Type B pancreatic cell (in vitro differentiated cells): ENCODE measurements at regions not wholly inside any gene's neighbourhood (a gene's known extent, or its start where the extent isn't known, plus 50 kb on each side); places are given as distances from the start of the nearest gene placed in this dataset.

ENCODE experiments used
- DNase-seq: peaks from one replicate; pipeline ENCODE4 v3.0.0; 2021; ENCODE audit warnings: mixed read lengths; ENCODE audit not compliant: unreplicated experiment; ENCODE audit errors: extremely low spot score
- H3K27ac Mint-ChIP-seq: 2 replicates; pipeline ENCODE4 v1.8.0; 2021; ENCODE audit warnings: mild to moderate bottlenecking, mixed read lengths
- H3K27me3 Mint-ChIP-seq: 2 replicates; pipeline ENCODE4 v1.8.0; 2021; ENCODE audit warnings: mixed read lengths
- H3K36me3 Mint-ChIP-seq: 2 replicates; pipeline ENCODE4 v1.8.0; 2021; ENCODE audit warnings: mixed read lengths
- H3K4me1 Mint-ChIP-seq: one replicate; pipeline ENCODE4 v1.8.0; 2021; ENCODE audit warnings: mixed read lengths; ENCODE audit not compliant: unreplicated experiment
- H3K4me3 Mint-ChIP-seq: 2 replicates; pipeline ENCODE4 v1.8.0; 2021; ENCODE audit warnings: mild to moderate bottlenecking, mixed read lengths
- H3K9me3 Mint-ChIP-seq: 2 replicates; pipeline ENCODE4 v1.8.0; 2021; ENCODE audit warnings: mixed read lengths
- TF ChIP-seq, protein P1 (sequence below): fragments of 200-600 bp; sonication (generic); conservative IDR thresholded peaks from 2 replicates; pipeline ENCODE4 v1.5.0; 2021; ENCODE audit warnings: antibody characterized with exemption, mild to moderate bottlenecking

DNA sequence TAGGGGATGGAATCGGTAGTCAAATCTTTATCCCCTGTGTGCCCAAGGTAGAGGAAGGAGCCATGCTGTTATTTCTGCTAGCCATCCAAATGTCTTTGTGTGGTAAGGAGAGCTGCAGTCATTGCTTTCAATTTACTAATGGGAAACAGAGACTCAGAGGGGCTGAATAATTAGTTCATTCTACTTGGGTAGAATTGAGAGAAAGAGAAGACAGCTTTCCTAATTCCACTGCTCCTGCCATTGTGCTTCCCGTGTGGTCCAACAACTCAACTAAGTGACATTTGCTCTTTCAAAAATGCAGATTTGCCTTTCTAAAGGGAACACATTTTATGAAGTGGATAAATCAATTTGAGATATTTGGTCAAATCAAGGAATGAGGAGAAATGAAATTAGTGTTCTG is 136.1 kb downstream of the AQP4 start:
- Mint-ChIP-seq H3K9me3 (no peaks in the 10 kb centered on the region), H3K27me3 (no peaks in the 10 kb centered on the region), H3K27ac (no peak overlapping the region), H3K4me3 (no peak overlapping the region), H3K4me1 (peaks cover 6% of the 10 kb centered on the region), H3K36me3 (no peaks in the 10 kb centered on the region)
- TF ChIP-seq, protein P1, sequence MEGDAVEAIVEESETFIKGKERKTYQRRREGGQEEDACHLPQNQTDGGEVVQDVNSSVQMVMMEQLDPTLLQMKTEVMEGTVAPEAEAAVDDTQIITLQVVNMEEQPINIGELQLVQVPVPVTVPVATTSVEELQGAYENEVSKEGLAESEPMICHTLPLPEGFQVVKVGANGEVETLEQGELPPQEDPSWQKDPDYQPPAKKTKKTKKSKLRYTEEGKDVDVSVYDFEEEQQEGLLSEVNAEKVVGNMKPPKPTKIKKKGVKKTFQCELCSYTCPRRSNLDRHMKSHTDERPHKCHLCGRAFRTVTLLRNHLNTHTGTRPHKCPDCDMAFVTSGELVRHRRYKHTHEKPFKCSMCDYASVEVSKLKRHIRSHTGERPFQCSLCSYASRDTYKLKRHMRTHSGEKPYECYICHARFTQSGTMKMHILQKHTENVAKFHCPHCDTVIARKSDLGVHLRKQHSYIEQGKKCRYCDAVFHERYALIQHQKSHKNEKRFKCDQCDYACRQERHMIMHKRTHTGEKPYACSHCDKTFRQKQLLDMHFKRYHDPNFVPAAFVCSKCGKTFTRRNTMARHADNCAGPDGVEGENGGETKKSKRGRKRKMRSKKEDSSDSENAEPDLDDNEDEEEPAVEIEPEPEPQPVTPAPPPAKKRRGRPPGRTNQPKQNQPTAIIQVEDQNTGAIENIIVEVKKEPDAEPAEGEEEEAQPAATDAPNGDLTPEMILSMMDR, result no peak
- DNase-seq, result no peak

- TF ChIP-seq, protein P1, result no peak
- H3K4me3 Mint-ChIP-seq, result no peak overlapping the region
- H3K4me1 Mint-ChIP-seq, result peaks cover 2% of the 10 kb centered on the region
- H3K9me3 Mint-ChIP-seq, result no peaks in the 10 kb centered on the region
- DNase-seq, result no peak
- no peaks in the 10 kb centered on the region for H3K36me3 Mint-ChIP-seq
- no peak overlapping the region for H3K27ac Mint-ChIP-seq
- H3K27me3 Mint-ChIP-seq, result no peaks in the 10 kb centered on the region
Measured at GRCh38 chr18:26729008-26729407, 136.5 kb downstream of the AQP4 start.

DNA sequence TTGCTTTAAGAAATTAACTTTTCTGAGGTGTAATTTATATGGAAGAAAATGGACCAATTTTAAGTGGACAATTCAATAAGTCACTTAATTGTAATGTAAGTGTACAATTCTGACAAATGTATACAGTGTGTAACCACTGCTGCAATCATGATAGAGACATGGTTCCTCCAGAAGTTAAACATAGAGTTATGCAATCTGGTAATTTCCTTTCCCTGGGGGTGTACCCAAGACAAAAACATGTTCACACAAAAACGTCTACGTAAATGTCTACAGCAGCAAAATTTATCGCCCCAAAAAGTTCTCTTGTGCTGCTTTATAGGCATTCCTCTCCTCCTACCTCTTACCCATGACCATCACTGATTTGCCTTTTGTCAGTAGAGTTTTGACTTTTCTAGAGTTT is 141.5 kb downstream of the AQP4 start:
- no peak for DNase-seq
- TF ChIP-seq, protein P1, result no peak
- no peak overlapping the region for H3K27ac Mint-ChIP-seq
- H3K4me1 Mint-ChIP-seq, result peaks cover 4% of the 10 kb centered on the region
- H3K36me3 Mint-ChIP-seq, result no peaks in the 10 kb centered on the region
- H3K27me3 Mint-ChIP-seq, result peaks cover 4% of the 10 kb centered on the region
- no peaks in the 10 kb centered on the region for H3K9me3 Mint-ChIP-seq
- H3K4me3 Mint-ChIP-seq, result no peak overlapping the region

- H3K27me3 Mint-ChIP-seq, result peaks cover 4% of the 10 kb centered on the region
- no peak overlapping the region for H3K27ac Mint-ChIP-seq
- H3K4me1 Mint-ChIP-seq, result peaks cover 4% of the 10 kb centered on the region
- no peaks in the 10 kb centered on the region for H3K36me3 Mint-ChIP-seq
- TF ChIP-seq, protein P1, result no peak
- DNase-seq, result no peak
- H3K9me3 Mint-ChIP-seq, result no peaks in the 10 kb centered on the region
- H3K4me3 Mint-ChIP-seq, result no peak overlapping the region
Measured at GRCh38 chr18:26722565-26722931, 143.0 kb downstream of the AQP4 start.

GRCh38 chr18:26721854-26722564 is 143.5 kb downstream of the AQP4 start:
- Mint-ChIP-seq H3K36me3 (no peaks in the 10 kb centered on the region), H3K9me3 (no peaks in the 10 kb centered on the region)

More at GRCh38 chr18:26721854-26722564, 143.5 kb downstream of the AQP4 start:
- H3K4me3 Mint-ChIP-seq, result no peak overlapping the region
- H3K27ac Mint-ChIP-seq, result no peak overlapping the region
- no peak for DNase-seq
- H3K4me1 Mint-ChIP-seq, result peaks cover 4% of the 10 kb centered on the region
- H3K27me3 Mint-ChIP-seq, result peaks cover 4% of the 10 kb centered on the region
- TF ChIP-seq, protein P1, result no peak
